ENCODE measurements at regions not wholly inside any gene's neighbourhood (a gene's known extent, or its start where the extent isn't known, plus 50 kb on each side); places are given as distances from the start of the nearest gene placed in this dataset.

- no peak overlapping the region for H3K4me3 ChIP-seq (ENCODE audit: extremely low read depth in 1 of 4, insufficient read depth in 2 of 4, low read depth in 3 of 4, low read length in 4 of 4)
- H2BK120ac ChIP-seq (replicated peaks; ENCODE audit: low read depth, low read length): no peak overlapping the region
- no peaks in the 10 kb centered on the region for H3K36me3 ChIP-seq (ENCODE audit: control insufficient read depth in 2 of 4, insufficient read depth in 4 of 4, low read length in 3 of 4)
- no peak overlapping the region for H4K91ac ChIP-seq (replicated peaks; ENCODE audit: insufficient read length, low read length)
- H2BK20ac ChIP-seq (ENCODE audit: low read length): no peak overlapping the region
- no peaks in the 10 kb centered on the region for H3K79me2 ChIP-seq (ENCODE audit: control insufficient read depth in 1 of 2, insufficient read depth in 2 of 2, low read length in 2 of 2)
- no peak overlapping the region for H2AFZ ChIP-seq (ENCODE audit: low read length)
- H4K8ac ChIP-seq (ENCODE audit: extremely low read depth, insufficient read depth, low read length): no peak overlapping the region
- no peaks in the 10 kb centered on the region for H3K4me1 ChIP-seq (replicated peaks in 1 of 4; ENCODE audit: control insufficient read depth in 3 of 4, insufficient read depth in 4 of 4, low read length in 3 of 4)
- H3K9me3 ChIP-seq (ENCODE audit: insufficient read depth in 2 of 2, low read depth in 1 of 2, low read length in 1 of 2): no peaks in the 10 kb centered on the region
- DNase-seq (ENCODE audit: low read depth in 1 of 2, low spot score in 2 of 2): no peak
- no peak overlapping the region for H2AK5ac ChIP-seq (ENCODE audit: low read depth, low read length)
- 92 to 100% methylated on average over 1 to 6 of the region's 6 CpGs for WGBS, 2 experiments (ENCODE audit: extremely low coverage in 1 of 2, insufficient coverage in 1 of 2, insufficient read length in 1 of 2, insufficient replicate concordance in 2 of 2, low coverage in 1 of 2, low lambda C conversion rate in 2 of 2, missing lambda C conversion rate in 1 of 2)
- H2BK12ac ChIP-seq (ENCODE audit: low read depth, low read length): no peak overlapping the region
- H3K79me1 ChIP-seq (ENCODE audit: low read depth, low read length): no peaks in the 10 kb centered on the region
- no peak overlapping the region for H3K4me2 ChIP-seq (ENCODE audit: insufficient read depth in 1 of 2, low read depth in 2 of 2, low read length in 2 of 2)
- no peaks in the 10 kb centered on the region for H4K20me1 ChIP-seq (replicated peaks in 1 of 2; ENCODE audit: control insufficient read depth in 1 of 2, insufficient read depth in 2 of 2, low read length in 2 of 2)
- H3K4ac ChIP-seq (replicated peaks; ENCODE audit: insufficient read length, low read depth, low read length): no peak overlapping the region
- H4K5ac ChIP-seq (ENCODE audit: insufficient read length, low read depth, low read length): no peak overlapping the region
- POLR2A ChIA-PET (ENCODE audit: partially characterized antibody): no interaction called here
- CTCF ChIA-PET (ENCODE audit: partially characterized antibody): interaction anchor here (1.3 to 2.2 kb wide), 2 partner anchors 8 to 9 kb away, joined by 5 to 16 read pairs; no protein-coding TSS in a partner anchor
- H3K18ac ChIP-seq (ENCODE audit: extremely low read depth, low read length): no peak overlapping the region
- H3K23me2 ChIP-seq (ENCODE audit: low read depth, low read length): no peaks in the 10 kb centered on the region
- no peak for FAIRE-seq
- H2BK5ac ChIP-seq (ENCODE audit: low read depth, low read length): no peak overlapping the region
- H3K27me3 ChIP-seq (replicated peaks in 1 of 4; ENCODE audit: control insufficient read depth in 3 of 4, extremely low read depth in 1 of 4, insufficient read depth in 3 of 4, low read length in 3 of 4): no peaks in the 10 kb centered on the region
- no peak overlapping the region for H3K14ac ChIP-seq (ENCODE audit: insufficient read length)
- no peak overlapping the region for H3K9ac ChIP-seq (replicated peaks in 1 of 4; ENCODE audit: extremely low read depth in 1 of 4, low read depth in 3 of 4, low read length in 3 of 4)
- no peak overlapping the region for H3K23ac ChIP-seq (ENCODE audit: insufficient read length)
- no peak overlapping the region for H3K56ac ChIP-seq (replicated peaks; ENCODE audit: insufficient read length, low read depth, low read length)
- no peak overlapping the region for H2BK15ac ChIP-seq (ENCODE audit: low read length)
- no peak overlapping the region for H3K27ac ChIP-seq (ENCODE audit: low read depth, low read length)
- TF ChIP-seq CBX5 (IDR thresholded peaks at IDR 0.05; ENCODE audit: low read depth, low read length) (no peak), RBBP5 (IDR thresholded peaks at IDR 0.05; ENCODE audit: borderline replicate concordance, low read depth, low read length) (no peak), CTCF (IDR thresholded peaks at IDR 0.05; ENCODE audit: control extremely low read depth in 1 of 3, insufficient read depth in 1 of 3, low read depth in 1 of 3, low read length in 3 of 3) (no peak), POLR2AphosphoS5 (IDR thresholded peaks at IDR 0.05; ENCODE audit: low read depth, low read length) (no peak), GABPA (IDR thresholded peaks at IDR 0.05; ENCODE audit: borderline replicate concordance, insufficient read depth, low read length) (no peak), RFX5 (IDR thresholded peaks at IDR 0.05; ENCODE audit: borderline replicate concordance, low read depth, low read length) (no peak), SP2 (IDR thresholded peaks at IDR 0.05; ENCODE audit: low read length) (no peak), ASH2L (IDR thresholded peaks at IDR 0.05; ENCODE audit: low read length) (no peak), SAP30 (IDR thresholded peaks at IDR 0.05; ENCODE audit: insufficient read depth, insufficient replicate concordance, low read length) (no peak), USF2 (IDR thresholded peaks at IDR 0.05; ENCODE audit: low read length) (no peak)
Observed at GRCh38 chr21:23008601-23009202, 2010.5 kb downstream of the NCAM2 start.

Data from H1 (cell line).